ENCODE measurements at regions not wholly inside any gene's neighbourhood (a gene's known extent, or its start where the extent isn't known, plus 50 kb on each side); places are given as distances from the start of the nearest gene placed in this dataset.

GRCh38 chr5:93126634-93127033 is 454.4 kb downstream of the NR2F1-AS1 start:
- no peak overlapping the region for H3K4me3 Mint-ChIP-seq
- ChIA-PET POLR2A (no interaction called here), CTCF (no interaction called here)
- Histone ChIP-seq H3K9me3 (ENCODE audit: control extremely low read depth in 1 of 3, control insufficient read depth in 2 of 3, insufficient read depth in 1 of 3, low read length in 2 of 3) (no peaks in the 10 kb centered on the region), H3K36me3 (replicated peaks in 1 of 2; ENCODE audit: control extremely low read depth in 1 of 2, control insufficient read depth in 1 of 2, extremely low read depth in 1 of 2, insufficient read depth in 2 of 2, low read length in 1 of 2) (no peaks in the 10 kb centered on the region), H3K4me1 (ENCODE audit: control insufficient read depth in 2 of 2, insufficient read depth in 2 of 2, low read length in 2 of 2) (no peaks in the 10 kb centered on the region), H2AFZ (ENCODE audit: insufficient read depth, low read depth, low read length, poor library complexity, severe bottlenecking) (no peak overlapping the region), H4K20me1 (ENCODE audit: control insufficient read depth, insufficient read depth, low read length, poor library complexity, severe bottlenecking) (no peaks in the 10 kb centered on the region), H3K27ac (ENCODE audit: low read length in 2 of 2) (no peak overlapping the region), H3K9ac (ENCODE audit: low read length) (no peak overlapping the region), H3K4me2 (replicated peaks; ENCODE audit: low read depth, low read length, poor library complexity, severe bottlenecking) (no peak overlapping the region), H3K27me3 (replicated peaks in 1 of 4; ENCODE audit: control extremely low read depth in 1 of 4, control insufficient read depth in 3 of 4, insufficient read depth in 4 of 4, low read length in 3 of 4) (no peaks in the 10 kb centered on the region), H3K79me2 (ENCODE audit: control insufficient read depth, insufficient read depth, low read length) (no peaks in the 10 kb centered on the region), H3K4me3 (ENCODE audit: control extremely low read depth in 1 of 5, extremely low read depth in 1 of 5, insufficient read depth in 1 of 5, low read depth in 2 of 5, low read length in 4 of 5) (no peak overlapping the region)
- no peak overlapping the region for H3K27ac Mint-ChIP-seq
- ATAC-seq (ENCODE audit: low read depth), result no peak
- intact Hi-C loops (cut with micrococcal nuclease), result no loop called here
- WGBS (ENCODE audit: insufficient coverage), result no CpG with 5 or more reads among the region's 1 CpG
- peaks cover 3% of the 10 kb centered on the region for H3K9me3 Mint-ChIP-seq (ENCODE audit: insufficient read depth)
- H3K27me3 Mint-ChIP-seq, result no peaks in the 10 kb centered on the region
- no peaks in the 10 kb centered on the region for H3K4me1 Mint-ChIP-seq
- TF ChIP-seq EZH2 (IDR thresholded peaks at IDR 0.05; ENCODE audit: borderline replicate concordance, insufficient read depth, low read depth, low read length, poor library complexity, severe bottlenecking), result no peak
- no peak for TF ChIP-seq CTCF (IDR thresholded peaks at IDR 0.05)
- DNase-seq, result no peak

GRCh38 chr5:93123127-93123526 is 457.9 kb downstream of the NR2F1-AS1 start:
- no peak for TF ChIP-seq EZH2 (IDR thresholded peaks at IDR 0.05; ENCODE audit: borderline replicate concordance, insufficient read depth, low read depth, low read length, poor library complexity, severe bottlenecking)
- no peak for TF ChIP-seq CTCF (IDR thresholded peaks at IDR 0.05)
- Mint-ChIP-seq H3K9me3 (ENCODE audit: insufficient read depth) (peaks cover 3% of the 10 kb centered on the region), H3K27me3 (no peaks in the 10 kb centered on the region), H3K4me1 (no peaks in the 10 kb centered on the region), H3K4me3 (no peak overlapping the region), H3K27ac (no peak overlapping the region)
- Histone ChIP-seq H3K4me3 (ENCODE audit: control extremely low read depth in 1 of 5, extremely low read depth in 1 of 5, insufficient read depth in 1 of 5, low read depth in 2 of 5, low read length in 4 of 5) (no peak overlapping the region), H3K4me2 (replicated peaks; ENCODE audit: low read depth, low read length, poor library complexity, severe bottlenecking) (no peak overlapping the region), H3K27me3 (replicated peaks in 1 of 4; ENCODE audit: control extremely low read depth in 1 of 4, control insufficient read depth in 3 of 4, insufficient read depth in 4 of 4, low read length in 3 of 4) (no peaks in the 10 kb centered on the region), H3K4me1 (ENCODE audit: control insufficient read depth in 2 of 2, insufficient read depth in 2 of 2, low read length in 2 of 2) (no peaks in the 10 kb centered on the region), H3K27ac (ENCODE audit: low read length in 2 of 2) (no peak overlapping the region), H3K36me3 (replicated peaks in 1 of 2; ENCODE audit: control extremely low read depth in 1 of 2, control insufficient read depth in 1 of 2, extremely low read depth in 1 of 2, insufficient read depth in 2 of 2, low read length in 1 of 2) (no peaks in the 10 kb centered on the region), H4K20me1 (ENCODE audit: control insufficient read depth, insufficient read depth, low read length, poor library complexity, severe bottlenecking) (no peaks in the 10 kb centered on the region), H2AFZ (ENCODE audit: insufficient read depth, low read depth, low read length, poor library complexity, severe bottlenecking) (no peak overlapping the region), H3K9me3 (ENCODE audit: control extremely low read depth in 1 of 3, control insufficient read depth in 2 of 3, insufficient read depth in 1 of 3, low read length in 2 of 3) (no peaks in the 10 kb centered on the region), H3K79me2 (ENCODE audit: control insufficient read depth, insufficient read depth, low read length) (no peaks in the 10 kb centered on the region), H3K9ac (ENCODE audit: low read length) (no peak overlapping the region)
- no peak for ATAC-seq (ENCODE audit: low read depth)
- POLR2A ChIA-PET, result no interaction called here
- DNase-seq, result no peak
- CTCF ChIA-PET, result no interaction called here
- intact Hi-C loops (cut with micrococcal nuclease), result no loop called here

Measured in B cell (primary cell).